H9 (cell line): ENCODE measurements at regions not wholly inside any gene's neighbourhood (a gene's known extent, or its start where the extent isn't known, plus 50 kb on each side); places are given as distances from the start of the nearest gene placed in this dataset.

Experiments
- DNase-seq: peaks from one replicate; pipeline ENCODE4 v3.0.0-alpha.2; 2017
- H2AFZ ChIP-seq: one replicate; pipeline ENCODE4 v1.6.1; 2013; ENCODE audit warnings: mild to moderate bottlenecking, low read length, control low read depth, moderate library complexity
- H2AK5ac ChIP-seq: 2 replicates; pipeline ENCODE4 v1.6.1; 2013; ENCODE audit warnings: low read length, control low read depth, mixed read lengths; ENCODE audit not compliant: insufficient read length
- H2BK120ac ChIP-seq: one replicate; pipeline ENCODE4 v1.6.1; 2013; ENCODE audit warnings: low read depth, mild to moderate bottlenecking, low read length, control low read depth, inconsistent platforms; ENCODE audit not compliant: poor library complexity, severe bottlenecking
- H2BK12ac ChIP-seq: 2 replicates; pipeline ENCODE4 v1.6.1; 2013; ENCODE audit warnings: low read length, control low read depth, mixed read lengths, low read depth; ENCODE audit not compliant: insufficient read length
- H2BK15ac ChIP-seq: 2 replicates; pipeline ENCODE4 v1.6.1; 2013; ENCODE audit warnings: low read depth, low read length, control low read depth
- H2BK20ac ChIP-seq: one replicate; pipeline ENCODE4 v1.6.1; 2013; ENCODE audit warnings: low read depth, mild to moderate bottlenecking, low read length, control low read depth, inconsistent platforms; ENCODE audit not compliant: poor library complexity, severe bottlenecking
- H2BK5ac ChIP-seq: 2 replicates; pipeline ENCODE4 v1.6.1; 2013; ENCODE audit warnings: low read length, control low read depth, mixed read lengths; ENCODE audit not compliant: insufficient read length
- H3K14ac ChIP-seq: 2 replicates; pipeline ENCODE4 v1.6.1; 2013; ENCODE audit warnings: low read length, control low read depth; ENCODE audit not compliant: insufficient read depth
- H3K18ac ChIP-seq: 2 replicates; pipeline ENCODE4 v1.6.1; 2013; ENCODE audit warnings: low read depth, mild to moderate bottlenecking, mixed read lengths, low read length, control low read depth; ENCODE audit not compliant: insufficient read length
- H3K23ac ChIP-seq: 2 replicates; pipeline ENCODE4 v1.6.1; 2013; ENCODE audit warnings: low read length, control low read depth, mixed read lengths, low read depth; ENCODE audit not compliant: insufficient read length
- H3K23me2 ChIP-seq: 2 replicates; pipeline ENCODE4 v1.6.1; 2013; ENCODE audit warnings: low read depth, mild to moderate bottlenecking, mixed read lengths, low read length, control low read depth; ENCODE audit not compliant: insufficient read length, poor library complexity, severe bottlenecking
- H3K27ac ChIP-seq: 2 replicates; pipeline ENCODE4 v1.5.1; 2013; ENCODE audit warnings: low read length, control low read depth, mixed read lengths, low read depth; ENCODE audit not compliant: insufficient read length
- H3K27me3 ChIP-seq: 2 replicates; pipeline ENCODE4 v1.6.1; 2013; ENCODE audit warnings: low read length, control low read depth, inconsistent platforms; ENCODE audit not compliant: insufficient read depth
- H3K4ac ChIP-seq: 2 replicates; pipeline ENCODE4 v1.6.1; 2013; ENCODE audit warnings: low read depth, mild to moderate bottlenecking, control low read depth, inconsistent platforms, low read length, moderate library complexity
- H3K4me1 ChIP-seq: 2 replicates; pipeline ENCODE4 v1.6.1; 2013; ENCODE audit warnings: low read length, control low read depth, inconsistent platforms; ENCODE audit not compliant: insufficient read depth
- H3K4me2 ChIP-seq: 2 replicates; pipeline ENCODE4 v1.6.1; 2013; ENCODE audit warnings: low read length, control low read depth, mixed read lengths; ENCODE audit not compliant: insufficient read length, insufficient read depth
- H3K56ac ChIP-seq: 2 replicates; pipeline ENCODE4 v1.6.1; 2013; ENCODE audit warnings: low read depth, mild to moderate bottlenecking, mixed read lengths, low read length, control low read depth; ENCODE audit not compliant: insufficient read length
- H3K79me1 ChIP-seq: 2 replicates; pipeline ENCODE4 v1.6.1; 2013; ENCODE audit warnings: low read depth, mild to moderate bottlenecking, moderate library complexity, low read length, control low read depth, inconsistent platforms; ENCODE audit not compliant: insufficient read depth, poor library complexity, severe bottlenecking
- H3K79me2 ChIP-seq: 2 replicates; pipeline ENCODE4 v1.6.1; 2013; ENCODE audit warnings: low read length, control low read depth, inconsistent platforms; ENCODE audit not compliant: insufficient read depth
- H3K9ac ChIP-seq: 2 replicates; pipeline ENCODE4 v1.6.1; 2013; ENCODE audit warnings: low read length, control low read depth, mixed read lengths; ENCODE audit not compliant: insufficient read length; ENCODE audit errors: extremely low read depth
- H3K9me3 ChIP-seq: one replicate; pipeline ENCODE4 v1.6.1; 2013; ENCODE audit warnings: low read depth, low read length, inconsistent platforms; ENCODE audit not compliant: control insufficient read depth
- H3T11ph ChIP-seq: one replicate; pipeline ENCODE4 v1.6.1; 2013; ENCODE audit warnings: mild to moderate bottlenecking, low read length, control low read depth, inconsistent platforms
- H4K20me1 ChIP-seq: one replicate; pipeline ENCODE4 v1.6.1; 2013; ENCODE audit not compliant: control insufficient read depth, insufficient read length, insufficient read depth
- H4K5ac ChIP-seq: 2 replicates; pipeline ENCODE4 v1.6.1; 2013; ENCODE audit warnings: low read depth, mild to moderate bottlenecking, mixed read lengths, low read length, control low read depth; ENCODE audit not compliant: insufficient read length
- H4K8ac ChIP-seq: replicated peaks from 2 replicates; pipeline ENCODE4 v1.6.1; 2013; ENCODE audit warnings: low read length, control low read depth, mixed read lengths, low read depth; ENCODE audit not compliant: insufficient read length
- H4K91ac ChIP-seq: 2 replicates; pipeline ENCODE4 v1.6.1; 2013; ENCODE audit warnings: low read depth, mild to moderate bottlenecking, moderate library complexity, mixed read lengths, low read length, control low read depth; ENCODE audit not compliant: insufficient read length
- H3K27ac Mint-ChIP-seq, 3 experiments: 2 replicates in 2 of 3; 3 replicates in 1 of 3; pipeline ENCODE4 v1.8.0; 2020 to 2021; ENCODE audit warnings: mixed read lengths in 3 of 3, mild to moderate bottlenecking in 1 of 3, moderate library complexity in 1 of 3
- H3K27me3 Mint-ChIP-seq: 2 replicates; pipeline ENCODE4 v1.8.0; 2021; ENCODE audit warnings: low read depth, mild to moderate bottlenecking, moderate library complexity, mixed read lengths
- H3K36me3 Mint-ChIP-seq, 3 experiments: 2 replicates in 2 of 3; 3 replicates in 1 of 3; pipeline ENCODE4 v1.8.0; 2020 to 2021; ENCODE audit warnings: low read depth in 3 of 3, mixed read lengths in 3 of 3; ENCODE audit not compliant: insufficient read depth in 1 of 3
- H3K4me1 Mint-ChIP-seq, 2 experiments: 2 replicates each; pipeline ENCODE4 v1.8.0; 2020; ENCODE audit warnings: mixed read lengths in 2 of 2
- H3K4me3 Mint-ChIP-seq, 2 experiments: 2 replicates in 1 of 2; 3 replicates in 1 of 2; pipeline ENCODE4 v1.8.0; 2020 to 2021; ENCODE audit warnings: mild to moderate bottlenecking in 2 of 2, mixed read lengths in 2 of 2, moderate library complexity in 1 of 2
- H3K9me3 Mint-ChIP-seq, 2 experiments: 2 replicates in 1 of 2; 3 replicates in 1 of 2; pipeline ENCODE4 v1.8.0; 2020; ENCODE audit warnings: mild to moderate bottlenecking in 2 of 2, mixed read lengths in 2 of 2, moderate library complexity in 1 of 2
- WGBS: extraction: QIAGEN DNeasy Blood & Tissue Kit; methylation state at CpG from one replicate; pipeline ENCODE4 v1.1.7; 2013; ENCODE audit warnings: missing lambda C conversion rate, low lambda C conversion rate, mixed read lengths; ENCODE audit not compliant: insufficient read length; ENCODE audit errors: extremely low coverage; 5-methylcytosine and 5-hydroxymethylcytosine counted together
- TF ChIP-seq, protein P1 (sequence below): fragments of 200-600 bp; sonication (generic); conservative IDR thresholded peaks from 3 replicates; pipeline ENCODE4 v1.8.0; 2021; ENCODE audit warnings: antibody characterized with exemption, mild to moderate bottlenecking

DNA sequence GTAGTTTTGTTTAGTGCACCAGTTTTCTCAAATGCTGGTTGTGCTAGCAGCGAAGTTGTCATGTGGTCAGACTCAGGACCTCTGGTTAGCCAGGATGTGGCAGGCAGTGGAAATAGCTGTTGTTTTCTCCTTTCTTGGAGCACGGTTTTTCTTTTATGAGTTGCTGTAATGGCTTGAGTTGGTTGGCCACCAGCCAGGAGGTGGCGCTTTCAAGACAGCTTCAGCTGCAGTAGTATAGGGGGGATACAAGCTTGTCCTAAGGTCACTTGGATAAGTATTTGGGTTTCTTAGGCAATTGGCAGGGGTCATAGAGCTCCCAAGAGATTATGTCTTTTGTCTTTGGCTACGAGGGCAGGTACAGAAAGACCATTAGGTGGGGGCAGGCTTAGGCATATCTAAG lies 274.2 kb upstream of the TARS1 start:
- WGBS: no CpG with 5 or more reads among the region's 4 CpGs
- Histone ChIP-seq H3K18ac (no peak overlapping the region), H2BK120ac (no peak overlapping the region), H3K9me3 (no peaks in the 10 kb centered on the region), H2AFZ (no peak overlapping the region), H2BK15ac (no peak overlapping the region), H3K4me1 (no peaks in the 10 kb centered on the region), H2AK5ac (no peak overlapping the region), H3K79me2 (no peaks in the 10 kb centered on the region), H4K20me1 (no peaks in the 10 kb centered on the region), H3T11ph (no peak overlapping the region), H4K91ac (no peak overlapping the region), H3K14ac (no peak overlapping the region), H3K4ac (no peak overlapping the region), H3K23ac (no peak overlapping the region), H2BK12ac (no peak overlapping the region), H3K23me2 (no peaks in the 10 kb centered on the region), H3K27me3 (no peaks in the 10 kb centered on the region), H3K4me2 (no peak overlapping the region), H4K8ac (no peak overlapping the region), H2BK20ac (no peak overlapping the region), H2BK5ac (no peak overlapping the region), H3K9ac (no peak overlapping the region), H3K56ac (no peak overlapping the region), H3K79me1 (no peaks in the 10 kb centered on the region), H4K5ac (no peak overlapping the region), H3K27ac (no peak overlapping the region)
- H3K4me3 Mint-ChIP-seq: no peak overlapping the region
- H3K36me3 Mint-ChIP-seq: peaks cover 8 to 31% (median 13%) of the 10 kb centered on the region in 3 experiments
- peaks cover 0 to 5% of the 10 kb centered on the region in 2 experiments; a peak in 1 of 4 replicates for H3K4me1 Mint-ChIP-seq
- DNase-seq: peak; percentile 38
- TF ChIP-seq, protein P1, sequence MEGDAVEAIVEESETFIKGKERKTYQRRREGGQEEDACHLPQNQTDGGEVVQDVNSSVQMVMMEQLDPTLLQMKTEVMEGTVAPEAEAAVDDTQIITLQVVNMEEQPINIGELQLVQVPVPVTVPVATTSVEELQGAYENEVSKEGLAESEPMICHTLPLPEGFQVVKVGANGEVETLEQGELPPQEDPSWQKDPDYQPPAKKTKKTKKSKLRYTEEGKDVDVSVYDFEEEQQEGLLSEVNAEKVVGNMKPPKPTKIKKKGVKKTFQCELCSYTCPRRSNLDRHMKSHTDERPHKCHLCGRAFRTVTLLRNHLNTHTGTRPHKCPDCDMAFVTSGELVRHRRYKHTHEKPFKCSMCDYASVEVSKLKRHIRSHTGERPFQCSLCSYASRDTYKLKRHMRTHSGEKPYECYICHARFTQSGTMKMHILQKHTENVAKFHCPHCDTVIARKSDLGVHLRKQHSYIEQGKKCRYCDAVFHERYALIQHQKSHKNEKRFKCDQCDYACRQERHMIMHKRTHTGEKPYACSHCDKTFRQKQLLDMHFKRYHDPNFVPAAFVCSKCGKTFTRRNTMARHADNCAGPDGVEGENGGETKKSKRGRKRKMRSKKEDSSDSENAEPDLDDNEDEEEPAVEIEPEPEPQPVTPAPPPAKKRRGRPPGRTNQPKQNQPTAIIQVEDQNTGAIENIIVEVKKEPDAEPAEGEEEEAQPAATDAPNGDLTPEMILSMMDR: peak; percentile 60
- H3K9me3 Mint-ChIP-seq: peaks cover 25 to 34% of the 10 kb centered on the region in 2 experiments
- no peak overlapping the region for H3K27ac Mint-ChIP-seq
- H3K27me3 Mint-ChIP-seq: no peaks in the 10 kb centered on the region
